Karpas-422 (cell line): ENCODE measurements at regions not wholly inside any gene's neighbourhood (a gene's known extent, or its start where the extent isn't known, plus 50 kb on each side); places are given as distances from the start of the nearest gene placed in this dataset.

ENCODE experiments used
- DNase-seq: peaks from one replicate; pipeline ENCODE4 v3.0.0-alpha.2; 2015
- H2AFZ ChIP-seq: fragments of 200-600 bp; sonication (generic); 2 replicates; pipeline ENCODE4 v1.6.1; 2014; ENCODE audit warnings: antibody characterized with exemption, low read length, mixed read lengths
- H3K27ac ChIP-seq: fragments of 200-600 bp; sonication (generic); 2 replicates; pipeline ENCODE4 v1.5.1; 2014; ENCODE audit warnings: mild to moderate bottlenecking, low read length, moderate library complexity
- H3K27me3 ChIP-seq: fragments of 200-600 bp; sonication (generic); 2 replicates; pipeline ENCODE4 v1.6.1; 2014; ENCODE audit warnings: low read length, mixed read lengths
- H3K36me3 ChIP-seq: fragments of 200-600 bp; sonication (generic); 2 replicates; pipeline ENCODE4 v1.6.1; 2014; ENCODE audit warnings: low read length, mixed read lengths; ENCODE audit not compliant: insufficient read depth
- H3K4me1 ChIP-seq: fragments of 200-600 bp; sonication (generic); 2 replicates; pipeline ENCODE4 v1.6.1; 2014; ENCODE audit warnings: mild to moderate bottlenecking, low read length, mixed read lengths
- H3K4me2 ChIP-seq: fragments of 200-600 bp; sonication (generic); 2 replicates; pipeline ENCODE4 v1.6.1; 2014; ENCODE audit warnings: low read length, low read depth, mild to moderate bottlenecking; ENCODE audit not compliant: poor library complexity, severe bottlenecking
- H3K4me3 ChIP-seq: fragments of 200-600 bp; sonication (generic); 2 replicates; pipeline ENCODE4 v1.5.1; 2014; ENCODE audit warnings: mild to moderate bottlenecking, antibody characterized with exemption, low read length, mixed read lengths
- H3K79me2 ChIP-seq: fragments of 200-600 bp; sonication (generic); 2 replicates; pipeline ENCODE4 v1.6.1; 2014; ENCODE audit warnings: mild to moderate bottlenecking, low read length, mixed read lengths
- H3K9ac ChIP-seq: fragments of 200-600 bp; sonication (generic); 2 replicates; pipeline ENCODE4 v1.6.0; 2014; ENCODE audit warnings: low read length
- H3K9me2 ChIP-seq: fragments of 200-600 bp; sonication (generic), shearing (Covaris generic); replicated peaks from 2 replicates; pipeline ENCODE4 v1.6.0; 2014; ENCODE audit warnings: mild to moderate bottlenecking, low read length, moderate library complexity; ENCODE audit not compliant: insufficient read depth
- H3K9me3 ChIP-seq: fragments of 300-700, 200-600 bp; sonication (generic); 2 replicates; pipeline ENCODE4 v1.6.1; 2014; ENCODE audit warnings: low read length, mixed read lengths
- H4K20me1 ChIP-seq: fragments of 200-600 bp; sonication (generic); 2 replicates; pipeline ENCODE4 v1.6.1; 2014; ENCODE audit warnings: mild to moderate bottlenecking, antibody characterized with exemption, low read length, low read depth; ENCODE audit not compliant: insufficient read depth

DNA sequence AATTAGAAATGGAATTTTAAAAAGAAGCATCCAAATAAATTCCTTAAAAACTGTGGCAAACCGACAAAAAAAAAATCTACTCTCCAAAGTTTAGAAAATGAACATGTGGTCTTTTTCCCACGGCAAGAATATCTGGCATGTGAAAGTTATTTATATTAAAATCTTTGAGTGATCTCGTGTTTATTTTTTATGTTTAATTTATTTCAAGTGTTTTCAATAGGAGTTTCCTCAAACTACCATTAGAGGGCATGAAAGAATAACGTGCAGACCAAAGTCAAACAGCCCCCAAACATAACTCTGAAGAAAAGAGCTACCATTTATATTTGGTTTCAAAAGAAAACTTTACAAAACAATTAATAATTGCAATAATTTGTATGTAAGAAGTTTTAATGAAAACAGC lies 286.4 kb downstream of the ZIC4 start:
- no peak overlapping the region for H3K27ac ChIP-seq
- no peaks in the 10 kb centered on the region for H3K4me1 ChIP-seq
- no peaks in the 10 kb centered on the region for H3K9me2 ChIP-seq
- H3K4me2 ChIP-seq: no peak overlapping the region
- no peak overlapping the region for H3K9ac ChIP-seq
- H3K9me3 ChIP-seq: no peaks in the 10 kb centered on the region
- H3K4me3 ChIP-seq: no peak overlapping the region
- H2AFZ ChIP-seq: no peak overlapping the region
- no peaks in the 10 kb centered on the region for H3K27me3 ChIP-seq
- no peaks in the 10 kb centered on the region for H4K20me1 ChIP-seq
- no peaks in the 10 kb centered on the region for H3K36me3 ChIP-seq
- DNase-seq: peak; percentile 42
- no peaks in the 10 kb centered on the region for H3K79me2 ChIP-seq

DNA sequence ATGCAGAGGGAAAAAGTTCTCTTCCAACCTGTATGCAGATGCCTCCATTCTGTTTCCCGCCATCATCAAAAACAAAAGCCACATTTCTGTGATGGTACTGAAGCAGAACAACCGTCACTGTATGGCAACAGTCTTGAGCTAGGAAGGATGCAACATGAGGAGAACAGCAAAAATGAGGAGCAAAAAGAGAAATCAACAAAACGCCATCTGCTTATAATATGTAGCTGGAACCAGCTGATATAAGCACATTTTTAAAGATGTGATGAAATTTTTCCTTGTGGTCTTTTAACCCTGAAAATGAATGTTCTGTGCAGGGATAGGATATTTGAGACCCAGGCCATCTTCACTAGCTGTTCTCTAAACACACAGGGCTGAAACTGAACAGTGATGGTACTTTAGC lies 287.0 kb downstream of the ZIC4 start:
- Histone ChIP-seq H3K9me2 (no peaks in the 10 kb centered on the region), H3K9me3 (no peaks in the 10 kb centered on the region), H3K36me3 (no peaks in the 10 kb centered on the region), H3K79me2 (no peaks in the 10 kb centered on the region), H3K4me3 (no peak overlapping the region), H4K20me1 (no peaks in the 10 kb centered on the region), H3K4me1 (no peaks in the 10 kb centered on the region), H3K27me3 (no peaks in the 10 kb centered on the region), H3K4me2 (no peak overlapping the region), H3K27ac (no peak overlapping the region), H3K9ac (no peak overlapping the region), H2AFZ (no peak overlapping the region)
- DNase-seq: no peak

DNA sequence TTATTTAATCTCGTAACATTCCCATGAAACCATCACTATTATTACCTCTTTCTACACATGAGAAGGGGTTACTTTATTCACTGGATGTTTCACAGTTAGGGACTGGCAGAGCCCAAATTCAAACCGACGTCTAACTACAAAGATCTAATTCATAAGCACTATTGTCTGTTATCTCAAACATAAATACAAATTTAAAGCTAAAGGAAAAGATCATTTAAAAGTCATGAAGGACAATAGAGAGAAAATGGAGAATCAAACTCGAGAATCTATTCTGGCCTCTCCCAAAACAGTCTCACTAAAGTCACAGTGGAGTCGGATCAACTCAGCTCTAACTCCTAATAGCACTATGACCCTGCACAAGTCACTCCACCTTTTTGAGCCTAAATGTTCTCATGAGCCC lies 287.7 kb downstream of the ZIC4 start:
- Histone ChIP-seq H3K9ac (no peak overlapping the region), H3K4me2 (no peak overlapping the region), H3K79me2 (no peaks in the 10 kb centered on the region), H4K20me1 (no peaks in the 10 kb centered on the region), H3K27ac (no peak overlapping the region), H3K9me3 (no peaks in the 10 kb centered on the region), H2AFZ (no peak overlapping the region), H3K4me1 (no peaks in the 10 kb centered on the region), H3K4me3 (no peak overlapping the region), H3K9me2 (no peaks in the 10 kb centered on the region), H3K27me3 (no peaks in the 10 kb centered on the region), H3K36me3 (no peaks in the 10 kb centered on the region)
- no peak for DNase-seq

DNA sequence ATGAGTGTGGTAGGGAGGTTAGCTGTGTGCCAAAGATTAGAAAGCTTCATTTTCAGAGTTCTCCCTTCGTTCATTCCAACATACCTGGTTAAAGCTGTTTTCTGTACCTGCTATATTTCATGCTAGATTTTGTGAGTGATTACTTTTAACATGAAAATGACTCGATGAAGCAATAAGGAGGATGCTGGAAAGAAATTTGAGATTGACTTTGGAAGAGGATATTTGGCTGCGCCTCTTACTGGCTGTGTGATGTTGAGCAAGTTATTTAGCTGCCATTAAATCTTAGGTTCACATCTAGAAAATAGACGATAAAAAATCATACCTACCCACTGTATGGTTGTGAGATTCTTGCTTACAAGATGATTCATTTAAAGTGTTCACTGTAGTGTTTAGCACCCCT lies 288.7 kb downstream of the ZIC4 start:
- Histone ChIP-seq H3K9me3 (no peaks in the 10 kb centered on the region; the same call in 1 of the 2 replicates), H3K4me2 (no peak overlapping the region), H3K36me3 (no peaks in the 10 kb centered on the region), H2AFZ (no peak overlapping the region), H3K79me2 (no peaks in the 10 kb centered on the region), H3K4me1 (no peaks in the 10 kb centered on the region), H3K27ac (no peak overlapping the region), H3K27me3 (no peaks in the 10 kb centered on the region), H4K20me1 (no peaks in the 10 kb centered on the region), H3K4me3 (no peak overlapping the region), H3K9ac (no peak overlapping the region), H3K9me2 (no peaks in the 10 kb centered on the region)
- no peak for DNase-seq

DNA sequence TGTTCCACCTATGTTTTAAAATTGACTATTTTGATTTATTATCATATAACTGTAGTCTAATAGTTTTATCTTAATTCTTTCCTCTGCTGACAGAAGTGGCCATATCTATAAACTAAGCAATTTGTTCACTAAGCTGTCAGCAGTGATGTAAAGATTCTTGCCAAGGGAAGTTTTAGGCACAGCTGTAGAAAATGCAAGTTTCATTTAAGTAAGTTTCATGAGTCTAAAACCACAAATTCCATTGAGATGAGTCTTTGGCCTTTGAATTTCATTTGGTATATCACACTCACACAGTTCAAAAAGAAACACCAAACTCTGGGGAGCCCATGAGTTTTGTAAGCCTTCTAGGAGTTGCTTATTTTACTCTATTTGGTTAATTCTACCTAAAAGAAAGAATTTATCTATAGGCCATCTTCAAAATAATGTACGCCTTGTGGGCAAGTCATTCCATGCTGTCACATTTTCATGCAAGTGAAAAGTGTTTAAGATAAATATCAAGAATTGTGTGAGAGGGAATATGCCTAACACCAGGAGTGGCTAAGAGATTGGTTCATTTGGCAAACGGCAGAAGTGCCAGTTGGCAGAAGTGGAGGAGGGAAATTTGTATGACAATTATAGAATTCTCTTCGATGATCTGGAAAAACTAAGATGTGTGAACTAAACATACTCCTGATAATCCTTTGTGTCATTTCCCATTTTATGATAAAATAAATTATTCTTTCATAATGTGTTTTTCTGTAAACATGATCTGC lies 292.9 kb downstream of the ZIC4 start:
- no peak overlapping the region for H3K4me2 ChIP-seq
- no peaks in the 10 kb centered on the region for H4K20me1 ChIP-seq
- no peak overlapping the region for H3K9ac ChIP-seq
- no peaks in the 10 kb centered on the region for H3K27me3 ChIP-seq
- H2AFZ ChIP-seq: no peak overlapping the region
- H3K79me2 ChIP-seq: no peaks in the 10 kb centered on the region
- no peaks in the 10 kb centered on the region; the same call in 1 of the 2 replicates for H3K9me3 ChIP-seq
- H3K9me2 ChIP-seq: no peaks in the 10 kb centered on the region
- no peak overlapping the region for H3K27ac ChIP-seq
- no peak for DNase-seq
- H3K4me3 ChIP-seq: no peak overlapping the region
- H3K4me1 ChIP-seq: no peaks in the 10 kb centered on the region
- no peaks in the 10 kb centered on the region for H3K36me3 ChIP-seq

DNA sequence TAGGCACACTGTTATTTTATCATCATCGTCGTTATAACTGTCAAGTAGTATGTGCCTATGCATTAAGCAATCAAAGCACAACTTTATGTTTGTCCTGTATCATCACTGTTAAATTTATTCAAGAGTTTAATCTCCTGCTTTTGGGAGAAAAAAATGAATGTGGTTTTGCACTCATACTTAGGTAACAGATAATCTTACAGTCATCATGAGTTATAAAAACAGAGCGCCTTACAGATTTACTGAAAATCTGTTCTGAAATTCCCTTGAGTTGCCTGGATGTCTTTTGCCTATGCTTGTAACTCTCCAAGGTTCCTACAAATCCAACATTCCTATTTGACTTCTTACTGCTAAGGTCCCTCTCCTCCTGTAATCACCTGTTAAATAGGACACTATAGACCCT lies 307.3 kb downstream of the ZIC4 start:
- Histone ChIP-seq H3K36me3 (no peaks in the 10 kb centered on the region), H3K9ac (no peak overlapping the region), H3K27me3 (no peaks in the 10 kb centered on the region), H3K4me2 (no peak overlapping the region), H3K9me3 (peaks cover 10% of the 10 kb centered on the region), H4K20me1 (no peaks in the 10 kb centered on the region), H3K27ac (no peak overlapping the region), H3K79me2 (no peaks in the 10 kb centered on the region), H3K9me2 (no peaks in the 10 kb centered on the region), H3K4me3 (no peak overlapping the region), H2AFZ (no peak overlapping the region), H3K4me1 (no peaks in the 10 kb centered on the region)
- DNase-seq: no peak

DNA sequence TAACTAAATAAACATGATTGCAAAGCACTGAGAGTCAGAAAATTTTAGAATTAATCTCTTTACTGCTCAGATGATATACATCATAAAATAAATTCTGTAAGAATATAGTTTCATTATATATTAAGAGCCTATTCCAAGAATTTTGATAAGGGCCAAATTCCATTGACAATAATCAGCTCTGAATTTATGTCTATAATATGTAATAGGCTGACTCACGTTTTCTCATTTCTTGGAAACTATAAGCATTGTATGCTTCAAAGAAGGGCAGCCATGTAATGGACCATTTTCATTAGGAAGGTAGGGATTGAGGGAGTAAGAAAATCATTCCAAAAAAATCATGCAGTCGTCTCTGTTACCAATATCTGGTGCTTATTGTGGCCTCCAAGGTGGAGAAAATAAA lies 315.9 kb downstream of the ZIC4 start:
- no peaks in the 10 kb centered on the region for H3K27me3 ChIP-seq
- no peak overlapping the region for H3K4me3 ChIP-seq
- no peak overlapping the region for H3K4me2 ChIP-seq
- no peaks in the 10 kb centered on the region for H3K4me1 ChIP-seq
- H3K9me2 ChIP-seq: no peaks in the 10 kb centered on the region
- H4K20me1 ChIP-seq: no peaks in the 10 kb centered on the region
- no peaks in the 10 kb centered on the region; the same call in 1 of the 2 replicates for H3K9me3 ChIP-seq
- H3K79me2 ChIP-seq: no peaks in the 10 kb centered on the region
- H3K27ac ChIP-seq: no peak overlapping the region
- H2AFZ ChIP-seq: no peak overlapping the region
- no peak for DNase-seq
- H3K36me3 ChIP-seq: no peaks in the 10 kb centered on the region
- no peak overlapping the region for H3K9ac ChIP-seq

DNA sequence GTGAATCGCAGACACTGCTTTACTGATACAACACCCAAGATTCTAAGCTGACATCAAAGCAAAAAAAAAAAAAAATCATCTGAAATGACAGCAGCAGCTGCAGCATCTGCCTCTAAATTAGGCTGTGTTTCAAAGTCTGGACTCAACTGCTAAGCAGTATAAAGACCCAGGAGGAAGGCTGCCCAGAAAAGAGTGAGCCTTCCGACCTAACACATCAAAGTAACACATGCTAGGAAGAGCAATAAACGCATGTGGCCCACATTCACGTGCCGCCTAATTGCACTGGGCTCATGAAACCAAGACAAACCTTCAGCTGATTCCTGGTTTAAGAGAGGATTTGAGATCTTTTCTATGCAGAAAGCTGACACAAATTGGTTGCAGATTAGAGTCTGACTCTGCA lies 317.1 kb downstream of the ZIC4 start:
- no peak overlapping the region for H3K27ac ChIP-seq
- no peak overlapping the region for H3K9ac ChIP-seq

More for the DNA sequence above, 317.1 kb downstream of the ZIC4 start:
- Histone ChIP-seq H3K4me2 (no peak overlapping the region), H3K4me3 (no peak overlapping the region), H3K9me3 (peaks cover 4% of the 10 kb centered on the region; the same call in 1 of the 2 replicates), H4K20me1 (no peaks in the 10 kb centered on the region), H3K79me2 (no peaks in the 10 kb centered on the region), H2AFZ (no peak overlapping the region), H3K27me3 (no peaks in the 10 kb centered on the region), H3K4me1 (no peaks in the 10 kb centered on the region), H3K9me2 (no peaks in the 10 kb centered on the region), H3K36me3 (no peaks in the 10 kb centered on the region)
- no peak for DNase-seq
